ENCODE measurements at regions not wholly inside any gene's neighbourhood (a gene's known extent, or its start where the extent isn't known, plus 50 kb on each side); places are given as distances from the start of the nearest gene placed in this dataset.
A peak's percentile ranks its signal among the peaks of the same experiment; 100 is the strongest.

- no peak overlapping the region for H3K27ac ChIP-seq
- no peaks in the 10 kb centered on the region for H3K9me3 ChIP-seq
- intact Hi-C loops (cut with DNase I), result loop anchor here (5.0 to 10.0 kb wide), 2 partner anchors 133 to 225 kb away; no protein-coding TSS in a partner anchor
- H3K36me3 ChIP-seq, result no peaks in the 10 kb centered on the region
- ATAC-seq (no peak), DNase-seq (no peak)
- 75% methylated on average over 1 of the region's 2 CpGs for WGBS (ENCODE audit: insufficient coverage, low coverage, low lambda C conversion rate, missing lambda C conversion rate)
- TF ChIP-seq POLR2A (IDR thresholded peaks at IDR 0.05), result no peak
- TF ChIP-seq, protein P1, sequence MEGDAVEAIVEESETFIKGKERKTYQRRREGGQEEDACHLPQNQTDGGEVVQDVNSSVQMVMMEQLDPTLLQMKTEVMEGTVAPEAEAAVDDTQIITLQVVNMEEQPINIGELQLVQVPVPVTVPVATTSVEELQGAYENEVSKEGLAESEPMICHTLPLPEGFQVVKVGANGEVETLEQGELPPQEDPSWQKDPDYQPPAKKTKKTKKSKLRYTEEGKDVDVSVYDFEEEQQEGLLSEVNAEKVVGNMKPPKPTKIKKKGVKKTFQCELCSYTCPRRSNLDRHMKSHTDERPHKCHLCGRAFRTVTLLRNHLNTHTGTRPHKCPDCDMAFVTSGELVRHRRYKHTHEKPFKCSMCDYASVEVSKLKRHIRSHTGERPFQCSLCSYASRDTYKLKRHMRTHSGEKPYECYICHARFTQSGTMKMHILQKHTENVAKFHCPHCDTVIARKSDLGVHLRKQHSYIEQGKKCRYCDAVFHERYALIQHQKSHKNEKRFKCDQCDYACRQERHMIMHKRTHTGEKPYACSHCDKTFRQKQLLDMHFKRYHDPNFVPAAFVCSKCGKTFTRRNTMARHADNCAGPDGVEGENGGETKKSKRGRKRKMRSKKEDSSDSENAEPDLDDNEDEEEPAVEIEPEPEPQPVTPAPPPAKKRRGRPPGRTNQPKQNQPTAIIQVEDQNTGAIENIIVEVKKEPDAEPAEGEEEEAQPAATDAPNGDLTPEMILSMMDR (IDR thresholded peaks at IDR 0.05), result no peak
- no peaks in the 10 kb centered on the region for H3K27me3 ChIP-seq
- H3K4me3 ChIP-seq, result no peak overlapping the region
- H3K4me1 ChIP-seq, result no peaks in the 10 kb centered on the region
Measured at GRCh38 chr6:41459738-41460137, 86.4 kb upstream of the FOXP4 start.

GRCh38 chr6:41460742-41461336 is 85.3 kb upstream of the FOXP4 start:
- H3K27ac ChIP-seq, result no peak overlapping the region
- no peaks in the 10 kb centered on the region for H3K36me3 ChIP-seq
- ATAC-seq, result no peak
- intact Hi-C loops (cut with DNase I), result loop anchor here (5.0 to 10.0 kb wide), 2 partner anchors 131 to 224 kb away; no protein-coding TSS in a partner anchor
- H3K27me3 ChIP-seq, result no peaks in the 10 kb centered on the region
- DNase-seq, result no peak
- H3K4me1 ChIP-seq, result no peaks in the 10 kb centered on the region
- TF ChIP-seq, protein P1 (IDR thresholded peaks at IDR 0.05), result no peak
- no peak for TF ChIP-seq POLR2A (IDR thresholded peaks at IDR 0.05)
- H3K9me3 ChIP-seq, result no peaks in the 10 kb centered on the region
- H3K4me3 ChIP-seq, result no peak overlapping the region

DNA sequence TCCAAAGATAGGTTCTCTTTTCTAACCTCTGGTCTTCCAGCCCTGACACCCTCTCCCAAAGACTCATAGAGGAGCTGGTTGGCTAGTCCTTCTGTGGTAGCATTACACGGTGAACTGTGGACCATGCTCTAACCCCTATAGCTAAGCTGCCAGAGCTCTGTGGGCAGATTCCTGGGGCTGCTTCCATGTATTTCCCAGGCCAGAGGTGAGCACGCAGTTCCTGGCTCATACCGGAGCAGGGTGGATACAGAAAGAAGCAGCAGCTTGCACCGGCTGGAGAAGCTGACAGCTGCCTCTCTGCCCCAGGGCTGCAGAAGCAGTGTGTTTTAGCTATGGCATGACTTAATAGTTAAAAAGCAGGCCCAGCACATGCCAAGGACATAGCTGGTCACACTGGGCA is 84.1 kb upstream of the FOXP4 start:
- ATAC-seq, result no peak
- Histone ChIP-seq H3K27me3 (no peaks in the 10 kb centered on the region), H3K36me3 (no peaks in the 10 kb centered on the region), H3K4me1 (no peaks in the 10 kb centered on the region), H3K27ac (no peak overlapping the region), H3K9me3 (no peaks in the 10 kb centered on the region), H3K4me3 (no peak overlapping the region)
- TF ChIP-seq, protein P1 (IDR thresholded peaks at IDR 0.05), result no peak
- no peak for TF ChIP-seq POLR2A (IDR thresholded peaks at IDR 0.05)
- intact Hi-C loops (cut with DNase I), result loop anchor here (5.0 to 10.0 kb wide), 2 partner anchors 130 to 223 kb away; no protein-coding TSS in a partner anchor
- 55% methylated on average over 2 of the region's 4 CpGs for WGBS (ENCODE audit: insufficient coverage, low coverage, low lambda C conversion rate, missing lambda C conversion rate)
- no peak for DNase-seq

DNA sequence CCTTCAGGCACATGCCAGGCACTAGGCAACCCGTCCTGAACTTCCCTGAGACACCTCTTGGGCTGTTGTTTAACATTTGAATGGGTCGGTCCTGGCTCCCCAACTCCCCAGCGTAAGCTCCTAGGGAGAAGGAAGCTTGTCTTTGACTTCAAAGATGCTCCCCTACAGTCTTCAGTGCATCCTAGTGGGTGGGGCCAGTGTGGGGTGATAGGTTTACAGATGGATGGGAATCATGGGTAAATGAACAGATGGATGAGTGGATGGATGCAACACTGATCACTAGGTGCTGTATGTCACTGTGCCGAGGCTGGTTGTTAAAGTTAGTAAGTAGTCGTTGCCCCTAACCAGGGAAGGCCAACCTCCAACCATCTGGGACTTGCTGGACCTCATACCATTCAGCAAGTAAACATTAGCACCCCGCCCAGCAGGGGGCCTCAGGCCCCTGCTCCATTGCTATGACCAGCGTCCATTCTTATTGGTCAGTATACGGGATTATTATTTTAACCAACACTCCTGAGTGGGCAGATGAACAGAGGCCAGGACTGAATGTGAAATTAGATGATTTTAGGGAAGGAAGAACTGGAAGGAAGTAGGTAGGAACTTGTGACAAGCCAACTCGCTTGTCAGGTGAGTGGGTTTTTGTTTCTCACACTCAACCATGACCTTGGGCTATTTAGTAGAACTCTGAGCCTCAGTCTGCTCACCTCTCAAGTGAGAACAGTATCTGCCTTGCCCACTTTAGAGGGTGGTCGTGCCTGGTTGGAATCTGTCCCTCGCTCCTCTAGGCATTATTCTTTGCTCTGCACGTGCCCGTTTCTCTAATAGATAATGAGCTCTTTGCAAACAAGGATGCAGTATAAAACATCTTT is 82.9 kb upstream of the FOXP4 start:
- ATAC-seq, result peak; percentile 91 to 98 (median 94)
- 32% methylated on average over 10 of the region's 13 CpGs for WGBS (ENCODE audit: insufficient coverage, low coverage, low lambda C conversion rate, missing lambda C conversion rate)
- Histone ChIP-seq H3K27ac (no peak overlapping the region), H3K4me1 (no peaks in the 10 kb centered on the region), H3K36me3 (no peaks in the 10 kb centered on the region), H3K9me3 (no peaks in the 10 kb centered on the region), H3K4me3 (no peak overlapping the region), H3K27me3 (no peaks in the 10 kb centered on the region)
- intact Hi-C loops (cut with DNase I), result loop anchor here (5.0 to 10.0 kb wide), 2 partner anchors 129 to 222 kb away; no protein-coding TSS in a partner anchor
- peak; percentile 70 to 76 (median 74) for DNase-seq
- no peak for TF ChIP-seq POLR2A (IDR thresholded peaks at IDR 0.05)
- TF ChIP-seq, protein P1 (IDR thresholded peaks at IDR 0.05), result peak; percentile 66 to 76 (median 70)
